ENCODE measurements at regions not wholly inside any gene's neighbourhood (a gene's known extent, or its start where the extent isn't known, plus 50 kb on each side); places are given as distances from the start of the nearest gene placed in this dataset.

DNA sequence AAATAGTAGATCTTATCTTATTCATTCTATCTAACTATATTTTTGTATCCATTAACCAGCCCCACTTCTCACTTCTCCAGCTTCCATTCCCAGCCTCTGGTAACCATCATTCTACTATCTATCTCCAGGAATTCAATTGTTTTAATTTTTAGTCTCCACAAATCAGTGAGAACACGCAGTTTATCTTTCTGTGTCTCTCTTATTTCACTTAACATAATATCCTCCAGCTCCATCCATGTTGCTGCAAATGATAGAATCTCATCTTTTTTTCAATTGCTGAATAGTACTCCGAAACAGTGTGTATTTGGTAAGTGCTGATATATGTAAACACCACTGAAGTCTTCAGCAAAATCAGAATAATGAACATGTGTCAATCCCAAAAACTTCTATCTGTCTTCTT lies 587.2 kb upstream of the ATP2B1 start:
- Histone ChIP-seq H3K27me3 (ENCODE audit: insufficient read depth, low read length) (no peaks in the 10 kb centered on the region), H3K14ac (ENCODE audit: insufficient read depth, low read length) (no peak overlapping the region), H3K79me2 (ENCODE audit: insufficient read depth, low read length) (no peaks in the 10 kb centered on the region), H4K20me1 (ENCODE audit: control insufficient read depth, insufficient read depth, insufficient read length) (no peaks in the 10 kb centered on the region), H2AK5ac (ENCODE audit: insufficient read length, low read length) (no peak overlapping the region), H3K27ac (ENCODE audit: insufficient read length, low read depth, low read length) (no peak overlapping the region), H3K4me1 (ENCODE audit: insufficient read depth, low read length) (no peaks in the 10 kb centered on the region), H3K4ac (ENCODE audit: low read depth, low read length) (no peak overlapping the region), H4K91ac (ENCODE audit: insufficient read length, low read depth, low read length) (no peak overlapping the region), H4K5ac (ENCODE audit: insufficient read length, low read depth, low read length) (no peak overlapping the region), H3K23ac (ENCODE audit: insufficient read length, low read depth, low read length) (no peak overlapping the region), H2BK20ac (ENCODE audit: low read depth, low read length, poor library complexity, severe bottlenecking) (no peak overlapping the region), H4K8ac (replicated peaks; ENCODE audit: insufficient read length, low read depth, low read length) (no peak overlapping the region), H2AFZ (ENCODE audit: low read length) (no peak overlapping the region), H3K18ac (ENCODE audit: insufficient read length, low read depth, low read length) (no peak overlapping the region), H3K79me1 (ENCODE audit: insufficient read depth, low read depth, low read length, poor library complexity, severe bottlenecking) (no peaks in the 10 kb centered on the region), H3K4me2 (ENCODE audit: insufficient read depth, insufficient read length, low read length) (no peak overlapping the region), H3K9ac (ENCODE audit: extremely low read depth, insufficient read length, low read length) (no peak overlapping the region), H3K23me2 (ENCODE audit: insufficient read length, low read depth, low read length, poor library complexity, severe bottlenecking) (no peaks in the 10 kb centered on the region), H2BK15ac (ENCODE audit: low read depth, low read length) (no peak overlapping the region), H3K9me3 (ENCODE audit: control insufficient read depth, low read depth, low read length) (no peaks in the 10 kb centered on the region), H3K56ac (ENCODE audit: insufficient read length, low read depth, low read length) (no peak overlapping the region), H2BK12ac (ENCODE audit: insufficient read length, low read depth, low read length) (no peak overlapping the region), H2BK120ac (ENCODE audit: low read depth, low read length, poor library complexity, severe bottlenecking) (no peak overlapping the region), H2BK5ac (ENCODE audit: insufficient read length, low read length) (no peak overlapping the region), H3T11ph (ENCODE audit: low read length) (no peak overlapping the region)
- no peak overlapping the region for H3K27ac Mint-ChIP-seq
- H3K36me3 Mint-ChIP-seq (ENCODE audit: insufficient read depth in 1 of 3, low read depth in 3 of 3) = no peaks in the 10 kb centered on the region; a peak in 1 of 7 replicates
- TF ChIP-seq, protein P1, sequence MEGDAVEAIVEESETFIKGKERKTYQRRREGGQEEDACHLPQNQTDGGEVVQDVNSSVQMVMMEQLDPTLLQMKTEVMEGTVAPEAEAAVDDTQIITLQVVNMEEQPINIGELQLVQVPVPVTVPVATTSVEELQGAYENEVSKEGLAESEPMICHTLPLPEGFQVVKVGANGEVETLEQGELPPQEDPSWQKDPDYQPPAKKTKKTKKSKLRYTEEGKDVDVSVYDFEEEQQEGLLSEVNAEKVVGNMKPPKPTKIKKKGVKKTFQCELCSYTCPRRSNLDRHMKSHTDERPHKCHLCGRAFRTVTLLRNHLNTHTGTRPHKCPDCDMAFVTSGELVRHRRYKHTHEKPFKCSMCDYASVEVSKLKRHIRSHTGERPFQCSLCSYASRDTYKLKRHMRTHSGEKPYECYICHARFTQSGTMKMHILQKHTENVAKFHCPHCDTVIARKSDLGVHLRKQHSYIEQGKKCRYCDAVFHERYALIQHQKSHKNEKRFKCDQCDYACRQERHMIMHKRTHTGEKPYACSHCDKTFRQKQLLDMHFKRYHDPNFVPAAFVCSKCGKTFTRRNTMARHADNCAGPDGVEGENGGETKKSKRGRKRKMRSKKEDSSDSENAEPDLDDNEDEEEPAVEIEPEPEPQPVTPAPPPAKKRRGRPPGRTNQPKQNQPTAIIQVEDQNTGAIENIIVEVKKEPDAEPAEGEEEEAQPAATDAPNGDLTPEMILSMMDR (conservative IDR thresholded peaks at IDR 0.05) = no peak
- DNase-seq = no peak
- WGBS (ENCODE audit: extremely low coverage, insufficient read length, low lambda C conversion rate) = no CpG with 5 or more reads among the region's 2 CpGs
- peaks cover 8 to 9% of the 10 kb centered on the region in 2 experiments for H3K4me1 Mint-ChIP-seq
- H3K4me3 Mint-ChIP-seq = no peak overlapping the region
- H3K27me3 Mint-ChIP-seq (ENCODE audit: low read depth) = no peaks in the 10 kb centered on the region
- no peaks in the 10 kb centered on the region for H3K9me3 Mint-ChIP-seq

Measured in H9 (cell line).